ENCODE measurements at regions not wholly inside any gene's neighbourhood (a gene's known extent, or its start where the extent isn't known, plus 50 kb on each side); places are given as distances from the start of the nearest gene placed in this dataset.

DNA sequence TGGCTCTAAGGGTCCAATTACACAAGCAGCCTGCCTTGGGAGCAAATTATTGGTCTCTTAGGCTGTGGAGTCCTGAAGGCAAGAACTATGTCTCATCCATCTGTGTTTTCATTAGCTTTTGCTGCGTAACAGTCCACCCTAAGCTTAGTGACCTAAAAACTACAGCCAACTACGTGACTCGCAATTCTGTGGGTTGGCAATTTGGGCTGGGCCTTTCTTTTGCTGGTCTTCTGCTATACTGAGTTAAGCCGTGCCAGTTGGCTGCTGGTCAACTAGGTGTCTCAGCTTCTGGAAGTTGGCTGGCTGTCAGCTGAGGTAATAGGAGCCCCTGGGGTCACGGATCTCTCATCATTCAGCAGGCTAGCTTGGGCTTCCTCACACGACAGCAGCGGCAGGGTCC, 205.6 kb upstream of the S100G start:
- no peak for DNase-seq

DNA sequence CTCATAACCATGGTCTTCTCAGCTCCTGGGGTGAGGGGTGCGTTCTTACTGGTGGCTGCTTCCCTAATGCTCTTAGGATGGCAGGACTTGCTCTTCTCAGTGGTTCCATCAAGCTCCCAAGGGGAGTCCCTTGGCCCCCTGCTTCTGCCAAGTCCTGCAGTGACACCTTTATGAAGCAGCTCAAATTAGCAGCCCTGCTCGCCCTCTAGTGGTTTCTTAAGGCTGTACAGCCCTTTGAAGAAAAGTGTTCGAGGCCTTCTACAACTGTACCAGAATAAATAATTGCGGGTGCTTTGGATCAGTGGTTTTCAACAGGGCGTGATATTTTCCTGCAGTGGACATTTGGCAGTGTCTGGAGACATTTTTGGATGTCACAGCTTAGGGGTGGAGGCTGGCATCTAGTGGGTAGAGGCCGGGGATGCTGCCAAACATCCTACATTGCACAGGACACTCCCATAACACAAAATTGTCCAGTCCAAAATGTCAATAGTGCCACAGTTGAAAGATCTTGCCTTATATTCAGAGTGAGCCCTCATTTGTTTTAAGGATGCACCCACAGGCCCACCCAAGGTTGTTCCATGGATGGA, 204.7 kb upstream of the S100G start:
- DNase-seq = peak in 8 of 56 donors; percentile 0 to 9 (median 2)

DNA sequence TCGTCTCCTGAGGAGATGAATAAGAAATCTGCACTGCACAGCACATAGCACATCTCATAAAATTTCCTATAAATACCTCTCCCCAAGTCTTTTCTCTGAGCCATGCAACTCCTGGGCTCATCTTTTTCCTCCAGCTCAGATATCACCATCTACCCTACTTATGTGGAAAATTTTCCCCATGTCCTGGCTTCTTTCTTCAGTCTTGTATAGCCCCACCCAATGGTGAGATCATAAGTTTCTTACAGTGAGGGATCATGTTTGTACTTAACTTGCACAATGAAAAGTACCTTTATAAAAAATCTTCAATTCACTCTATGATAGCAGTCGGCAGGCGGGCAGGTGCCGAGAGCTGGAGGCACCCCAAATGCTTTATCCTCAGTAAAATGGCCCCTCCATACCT, 198.6 kb upstream of the S100G start:
- DNase-seq = no peak

DNA sequence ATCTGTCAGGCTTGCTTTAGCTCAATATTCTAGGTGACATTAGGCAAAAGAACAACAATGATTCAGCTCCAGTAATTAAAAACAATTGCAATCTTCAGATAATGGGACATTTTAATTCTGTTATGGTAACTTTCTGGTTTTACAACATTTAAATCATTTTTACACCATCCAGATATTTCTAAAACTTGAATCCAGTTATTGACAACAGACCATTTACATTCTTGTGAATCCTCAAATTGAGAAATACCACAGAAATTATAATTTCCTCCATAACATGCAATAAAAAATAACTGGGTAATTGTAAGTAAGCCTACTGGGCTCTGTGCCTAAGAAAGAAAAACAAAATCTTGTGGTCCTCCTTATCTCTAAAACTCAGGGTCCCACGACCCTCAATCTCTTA, 195.0 kb upstream of the S100G start:
- DNase-seq = no peak

DNA sequence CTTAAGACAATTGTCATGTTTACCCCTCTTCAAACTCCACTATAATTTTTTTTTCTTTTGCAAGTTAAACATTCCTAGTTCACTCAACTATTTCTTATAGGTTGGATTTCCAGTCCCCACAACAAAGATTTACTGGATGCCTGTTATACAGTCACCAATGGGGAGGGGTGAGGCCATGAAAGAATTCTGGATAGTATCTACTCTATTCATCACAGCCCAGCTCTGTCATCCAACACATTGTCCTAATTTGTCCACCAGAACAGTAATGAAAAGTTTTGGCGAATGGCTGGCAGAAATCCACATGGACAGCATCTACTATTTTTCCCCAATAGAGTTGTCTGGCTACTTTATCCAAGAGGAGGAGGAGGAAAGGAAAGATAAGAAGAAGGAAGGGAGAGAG, 192.7 kb upstream of the S100G start:
- no peak for DNase-seq

DNA sequence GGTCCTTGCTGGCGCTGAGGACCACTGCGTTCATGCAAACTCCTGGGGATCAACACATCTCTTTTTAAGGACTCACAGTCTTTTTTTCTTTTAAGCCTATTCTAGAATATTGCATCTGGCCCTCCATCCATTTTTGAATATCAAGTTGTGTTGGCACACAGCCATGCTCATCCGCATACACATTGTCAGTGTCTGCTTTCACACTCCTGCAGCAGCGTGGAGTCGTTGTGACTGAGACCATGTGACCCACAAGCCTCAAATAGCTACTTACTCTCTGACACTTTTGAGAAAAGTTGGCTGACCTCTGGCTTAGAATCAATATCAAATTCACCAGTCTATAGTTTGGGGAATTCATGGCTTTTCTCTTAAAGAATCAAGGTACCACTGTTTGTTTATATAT, 191.8 kb upstream of the S100G start:
- DNase-seq = no peak

DNA sequence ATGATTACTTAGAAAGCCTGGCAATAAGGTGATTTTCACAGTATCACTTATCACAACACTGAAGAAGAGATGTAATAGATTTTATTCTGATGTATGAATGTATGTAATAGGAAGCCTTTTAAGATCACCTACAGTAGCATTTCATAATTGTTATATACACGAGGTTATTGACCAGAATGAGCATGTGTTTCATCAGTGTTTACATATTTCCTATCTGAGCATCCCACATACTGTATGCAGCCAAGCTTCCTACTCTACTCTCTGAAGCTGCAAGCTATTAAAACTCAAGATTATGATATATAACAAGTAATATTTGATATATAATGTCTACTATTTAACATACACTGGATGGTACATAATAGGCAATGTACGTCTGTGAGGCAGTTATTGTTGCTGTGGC, 190.9 kb upstream of the S100G start:
- DNase-seq = no peak

DNA sequence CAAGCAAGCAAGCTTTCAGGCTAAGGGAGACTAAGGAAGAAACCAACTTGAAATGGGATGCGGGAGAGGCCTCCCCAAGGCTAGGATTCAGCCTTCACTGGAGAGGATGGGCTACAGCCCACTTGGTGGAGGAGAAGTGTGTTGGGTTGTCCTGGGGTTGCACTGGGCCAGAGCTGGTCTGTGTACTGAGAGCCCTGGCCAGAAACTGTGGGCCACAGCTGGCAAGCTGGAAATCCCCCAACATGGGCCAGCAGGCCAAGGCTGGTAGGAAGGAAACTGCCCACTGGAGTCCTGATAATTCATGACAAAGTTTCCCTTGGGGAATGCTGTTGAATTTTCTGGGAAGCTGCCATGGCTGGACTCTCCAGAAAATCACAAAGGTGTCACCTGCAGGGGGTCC, 188.0 kb upstream of the S100G start:
- no peak for DNase-seq

DNA sequence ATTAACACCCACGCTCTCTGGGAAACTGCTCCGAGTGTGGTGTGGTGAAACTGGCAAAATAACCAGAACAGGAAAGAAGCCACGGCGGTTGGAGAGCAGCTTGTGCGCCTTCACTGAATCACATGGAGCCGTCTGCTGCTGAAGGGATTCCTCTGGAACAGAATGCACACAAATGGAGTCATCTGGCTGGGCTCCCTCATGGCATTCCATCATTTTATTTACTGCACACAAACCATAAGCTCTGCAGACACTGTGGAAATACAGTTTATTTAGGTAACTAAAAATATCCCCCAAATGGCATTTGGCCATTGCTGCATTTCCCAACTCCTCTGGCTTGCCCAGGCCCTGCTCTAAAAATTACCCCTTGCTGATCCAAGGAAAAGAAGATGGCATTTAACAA, 187.0 kb upstream of the S100G start:
- peak in 2 of 56 donors; percentile 2 to 4 for DNase-seq

DNA sequence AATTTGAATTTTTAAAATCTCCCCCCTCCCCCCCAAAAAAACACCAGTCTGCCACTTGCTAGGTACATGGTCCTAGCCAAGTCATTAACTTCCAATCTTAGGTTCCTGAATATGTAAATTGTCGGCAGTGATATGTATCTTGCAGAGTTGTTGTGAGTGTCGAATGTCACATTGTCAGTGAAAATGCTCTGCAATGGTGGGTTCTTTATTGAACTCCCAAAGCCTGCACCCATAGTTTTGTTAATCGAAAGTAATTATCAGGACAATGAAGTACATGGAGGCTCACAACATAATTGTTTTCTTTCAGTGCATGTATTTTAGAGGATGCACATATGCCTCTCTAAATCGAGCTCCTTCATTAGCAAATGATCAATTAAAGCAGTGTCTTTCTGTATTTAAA, 185.6 kb upstream of the S100G start:
- no peak for DNase-seq

DNA sequence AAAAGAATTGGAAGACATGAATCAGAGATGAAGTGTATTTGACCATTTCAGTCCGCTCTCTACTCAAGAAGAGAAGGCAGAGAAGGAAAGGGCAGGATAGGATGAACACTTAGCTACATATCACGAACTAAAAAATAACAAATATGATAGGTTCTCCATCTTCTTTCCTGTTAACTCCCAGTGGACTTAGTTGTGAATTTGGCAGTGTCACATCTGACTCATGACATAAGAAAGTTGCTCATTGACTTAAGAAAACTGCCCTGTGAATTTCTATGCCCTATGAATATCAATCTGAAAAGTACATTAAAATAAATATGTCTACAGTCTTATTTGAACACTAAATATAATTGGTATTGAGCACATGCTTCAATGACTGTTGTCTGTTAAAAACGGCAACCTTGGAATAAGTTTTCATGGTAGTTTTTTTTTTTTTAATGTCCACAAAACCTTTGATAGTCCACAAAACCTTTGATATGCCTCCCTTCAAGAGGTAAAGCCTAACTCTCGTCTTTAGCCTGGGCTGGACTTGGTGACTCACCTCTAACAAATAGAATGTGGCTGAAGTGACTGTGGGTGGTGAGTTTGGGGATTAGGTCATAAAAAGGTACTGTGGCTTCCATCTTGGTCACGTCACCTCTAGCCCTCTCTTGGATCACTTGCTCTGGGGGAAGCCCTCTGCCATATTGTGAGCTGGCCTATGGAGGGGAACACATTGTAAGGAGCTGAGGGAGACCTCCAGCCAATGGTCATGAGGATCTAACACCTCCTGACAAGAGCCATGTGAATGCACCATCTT, 184.7 kb upstream of the S100G start:
- DNase-seq = no peak

DNA sequence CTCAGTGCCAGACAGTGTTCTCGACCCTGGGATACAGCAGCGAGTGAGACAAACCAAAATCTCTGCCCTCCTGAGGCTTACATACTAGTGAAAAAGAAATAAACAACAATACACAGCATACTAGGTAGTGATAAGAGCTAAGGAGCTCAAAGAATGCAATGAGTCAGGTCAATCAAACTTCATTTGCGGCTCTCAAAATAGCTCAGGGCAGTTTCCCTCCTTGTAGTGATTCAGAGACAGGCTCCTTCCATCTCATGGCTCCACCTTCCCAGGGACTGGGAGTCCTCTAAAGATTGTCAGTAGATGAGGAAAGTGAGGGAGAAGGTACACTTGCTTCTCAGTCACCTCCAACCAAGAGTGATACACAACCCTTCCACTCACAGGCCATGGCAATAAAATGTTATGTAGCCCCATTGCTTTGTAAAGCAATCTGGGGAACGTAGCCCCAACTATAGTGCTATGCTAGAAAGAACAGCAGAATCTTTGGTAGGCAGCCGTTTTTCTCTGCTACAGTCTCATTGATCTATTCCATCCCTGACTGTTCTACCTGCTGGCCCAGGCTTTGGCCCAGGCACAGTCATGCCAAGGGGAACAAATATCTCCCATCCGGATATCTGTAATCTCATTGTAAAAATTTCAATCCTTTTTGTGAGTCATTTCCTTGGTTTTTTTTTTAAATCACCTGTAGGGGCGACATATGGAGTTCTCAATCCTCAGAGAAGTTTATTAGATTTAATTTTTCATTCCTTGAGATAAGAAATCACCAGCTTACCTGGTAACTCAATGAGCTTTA, 183.1 kb upstream of the S100G start:
- no peak for DNase-seq

DNA sequence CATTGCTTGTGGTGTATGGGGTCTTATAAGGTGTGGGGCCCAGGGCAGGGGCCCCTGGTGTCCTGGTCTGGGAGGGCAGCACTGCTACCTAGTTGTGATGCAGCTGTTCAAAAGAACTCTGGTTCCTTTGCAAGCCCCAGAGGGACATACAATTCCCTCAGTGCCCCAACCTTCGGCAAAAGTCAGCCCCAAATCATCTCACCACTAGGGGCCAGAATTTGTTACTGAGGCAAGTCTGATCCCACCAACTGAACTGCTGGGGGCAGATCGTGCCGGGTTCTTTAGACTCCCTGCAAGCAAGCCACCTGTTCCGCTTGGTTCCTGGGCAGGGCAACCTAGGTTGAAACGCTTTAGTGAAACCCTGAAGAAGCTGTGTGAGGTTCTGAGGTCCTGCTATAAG, 180.1 kb upstream of the S100G start:
- no peak for DNase-seq

DNA sequence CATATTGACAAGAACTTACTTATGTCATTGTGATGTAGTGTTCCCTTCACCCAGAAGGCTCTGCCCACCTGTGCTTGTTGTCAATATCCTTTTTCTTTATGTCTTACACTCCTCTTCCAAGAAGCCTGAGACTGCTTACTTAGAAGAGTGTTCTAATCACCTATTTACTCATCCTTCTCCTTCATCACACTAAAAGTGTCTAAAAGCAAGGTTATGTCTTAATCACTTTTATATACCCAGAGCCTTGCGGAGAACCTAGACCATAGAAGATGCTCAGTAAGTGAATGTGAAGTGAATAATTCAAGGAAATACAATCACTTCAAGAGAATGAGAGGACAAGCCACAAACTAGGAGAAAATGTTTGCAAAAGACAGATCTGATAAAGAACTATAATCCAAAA, 177.6 kb upstream of the S100G start:
- DNase-seq = no peak

DNA sequence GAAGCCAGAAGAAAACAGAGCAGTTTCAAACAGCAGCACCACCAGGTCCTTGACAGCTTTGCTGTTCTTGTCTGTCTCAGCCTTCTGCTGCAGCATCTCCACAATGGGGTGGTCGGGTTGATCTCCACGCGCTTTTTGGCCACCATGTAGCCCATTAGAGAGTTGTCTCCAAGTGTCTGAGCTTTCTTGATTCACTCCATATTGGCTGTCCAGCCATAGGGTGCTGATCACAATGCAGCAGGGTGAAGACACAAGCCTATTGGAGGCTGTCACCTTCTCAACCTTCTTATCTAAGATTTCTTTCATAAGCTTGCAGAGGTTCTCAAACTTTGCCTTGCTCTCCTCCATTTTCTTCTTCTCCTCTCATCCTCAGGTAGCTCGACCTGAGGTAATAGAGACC, 175.4 kb upstream of the S100G start:
- DNase-seq = no peak

DNA sequence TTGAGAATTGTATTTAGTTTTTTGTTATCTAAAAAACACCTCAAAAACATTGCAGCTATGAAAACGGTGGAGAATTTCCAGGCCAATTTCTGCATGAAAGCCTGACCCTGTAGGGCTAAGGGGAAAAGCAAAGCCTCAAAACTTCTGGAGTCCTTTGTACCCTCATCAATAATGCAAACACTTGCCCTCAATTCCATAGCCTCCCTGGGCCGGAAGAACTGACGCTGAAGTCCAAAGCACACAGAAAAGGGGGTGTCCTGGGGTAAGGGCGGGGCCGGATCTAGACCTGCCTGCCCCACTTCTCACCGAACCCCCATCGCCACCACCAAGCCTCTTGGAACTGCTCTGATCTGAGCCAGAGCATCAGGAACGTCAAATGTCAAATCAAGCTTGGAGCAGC, 173.9 kb upstream of the S100G start:
- no peak for DNase-seq

DNA sequence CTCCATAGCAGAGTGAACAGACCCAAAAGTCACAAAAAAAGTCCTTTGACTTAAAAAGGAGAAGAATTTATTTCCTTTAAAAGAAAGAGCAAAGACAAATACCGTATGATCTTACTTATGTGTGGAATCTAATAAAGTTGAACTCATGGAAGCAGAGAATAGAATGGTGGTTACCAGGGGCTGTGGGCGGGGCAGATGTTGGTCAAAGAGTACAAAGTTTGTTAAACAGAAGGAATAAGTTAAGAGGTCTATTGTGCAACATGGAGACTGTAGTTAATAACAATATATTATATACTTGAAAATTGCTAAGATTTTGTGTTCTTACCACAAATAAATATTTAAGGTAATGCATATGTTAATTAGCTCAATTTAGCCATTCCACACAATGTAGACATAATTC, 173.3 kb upstream of the S100G start:
- DNase-seq = no peak

DNA sequence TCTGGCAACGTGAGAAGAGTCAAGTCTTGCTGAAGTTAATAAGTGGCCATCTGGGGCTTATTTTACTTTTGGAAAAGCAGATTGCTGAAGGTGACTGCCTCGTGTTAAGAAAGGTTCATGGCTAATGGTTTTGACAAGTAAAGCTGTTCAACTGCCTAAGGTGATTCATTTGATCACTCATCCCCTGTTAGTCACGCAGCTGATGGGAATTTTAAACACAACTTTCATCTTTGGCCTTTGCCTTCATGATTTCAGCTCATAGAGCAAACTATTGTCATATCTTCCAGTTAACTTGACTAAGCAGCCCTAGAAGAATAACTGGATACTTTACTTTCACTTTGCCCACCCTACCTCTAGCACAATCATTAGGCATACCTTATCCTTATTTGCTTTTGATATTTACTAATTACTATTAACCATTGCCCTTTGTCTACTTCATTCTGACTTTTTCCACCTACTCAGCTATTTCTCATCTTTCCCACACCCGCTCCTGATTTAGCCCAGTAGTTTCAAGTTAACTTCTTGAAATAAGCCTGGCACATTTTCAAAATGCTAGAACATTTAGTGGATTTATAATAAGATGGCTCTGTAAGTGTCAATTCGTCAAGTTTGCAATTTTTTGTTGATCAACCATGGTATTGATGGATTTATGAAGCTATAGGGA, 170.6 kb upstream of the S100G start:
- no peak for DNase-seq

DNA sequence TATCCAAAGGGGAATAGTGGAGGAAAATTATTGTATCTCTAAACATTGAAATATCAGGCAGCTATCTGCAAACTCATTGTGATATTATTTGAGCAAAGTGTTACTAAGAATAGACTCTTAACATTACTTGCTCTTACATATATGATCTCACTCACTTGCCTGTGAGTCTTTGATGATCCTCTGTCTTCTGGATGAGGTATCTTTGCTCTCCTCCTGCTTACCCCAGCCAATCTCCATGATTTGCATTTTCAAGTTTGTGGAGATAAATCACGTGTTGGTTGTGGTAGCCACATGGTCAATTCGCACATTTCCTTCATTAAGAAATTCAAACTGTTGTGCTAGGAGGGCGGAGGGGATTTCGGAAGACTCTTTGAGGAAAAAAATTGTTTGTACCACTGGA, 169.9 kb upstream of the S100G start:
- no peak for DNase-seq

DNA sequence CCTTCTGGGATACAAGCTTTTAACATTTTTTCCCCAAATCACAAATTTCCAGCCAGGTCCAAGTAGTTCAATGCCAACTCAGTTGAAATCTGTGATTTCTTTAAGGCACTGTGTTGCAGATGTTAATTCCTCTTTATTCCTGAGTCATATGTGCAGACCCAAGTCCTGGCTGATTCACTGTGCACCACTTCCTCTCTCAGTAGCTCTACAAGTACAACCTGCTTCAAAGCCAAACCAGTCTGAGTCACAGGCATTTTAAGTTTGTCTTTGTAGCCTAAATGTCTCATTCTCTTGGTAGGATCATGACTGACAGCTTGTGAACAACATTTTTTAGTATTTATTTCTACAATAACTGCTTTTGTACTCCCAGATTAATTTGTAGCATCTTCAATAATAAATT, 165.6 kb upstream of the S100G start:
- peak in 15 of 56 donors; percentile 0 to 23 (median 5) for DNase-seq

DNA sequence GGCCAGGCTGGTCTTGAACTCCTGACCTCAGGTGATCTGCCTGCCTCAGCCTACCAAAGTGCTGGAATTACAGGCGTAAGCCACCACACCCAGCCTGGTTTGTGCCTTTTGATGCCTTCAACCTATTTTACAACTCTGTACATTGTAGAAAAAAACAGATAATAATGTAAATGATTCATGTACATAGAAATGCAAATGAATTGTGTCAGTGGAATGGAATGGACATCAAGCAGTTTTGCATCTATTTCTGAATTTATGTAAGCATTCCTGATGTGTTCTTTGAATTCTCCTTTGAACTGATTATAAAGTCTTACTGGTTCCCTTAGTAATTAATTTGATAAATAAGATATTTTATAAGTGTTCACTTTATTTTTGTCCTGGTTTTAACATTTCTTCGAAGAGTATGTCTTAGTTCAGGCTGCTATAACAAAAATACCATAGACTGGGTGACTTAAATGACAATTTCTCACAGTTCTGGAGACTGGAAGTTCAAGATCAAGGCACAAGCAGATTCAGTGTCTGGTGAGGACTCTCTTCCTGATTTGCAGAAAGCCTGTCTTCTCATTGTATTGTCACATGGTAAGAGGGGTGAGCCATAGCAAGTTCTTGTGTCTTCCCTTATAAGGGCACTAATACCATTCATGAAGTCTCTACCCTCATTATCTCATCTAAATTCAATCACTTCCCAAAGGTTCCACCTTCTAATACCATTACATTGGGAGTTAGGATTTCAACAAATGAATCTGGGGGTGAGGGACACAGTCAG, 162.2 kb upstream of the S100G start:
- DNase-seq = no peak

Data from nucleus accumbens (tissue), 56 donors.